ENCODE measurements at regions not wholly inside any gene's neighbourhood (a gene's known extent, or its start where the extent isn't known, plus 50 kb on each side); places are given as distances from the start of the nearest gene placed in this dataset.

DNA sequence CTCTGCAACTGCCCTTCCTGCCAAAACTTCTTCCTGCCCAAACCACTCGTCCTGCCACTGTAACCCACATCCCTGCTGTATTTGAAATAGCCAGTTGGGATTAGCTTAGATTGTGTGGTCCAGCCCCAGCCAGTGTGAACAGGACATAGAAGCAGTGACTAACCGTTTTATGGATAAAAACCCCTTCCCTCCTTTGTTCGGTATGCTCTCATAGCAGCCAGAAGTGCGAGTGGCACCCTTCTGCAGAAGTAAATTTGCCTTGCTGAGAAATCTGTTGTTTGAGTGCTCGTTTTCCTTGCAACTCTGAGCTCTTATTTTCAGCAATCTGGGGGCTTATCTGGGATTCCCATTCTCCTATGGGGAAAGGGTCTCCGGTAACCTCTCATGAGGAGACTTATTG, 470.0 kb downstream of the PRDM9 start:
- TF ChIP-seq, protein P1, sequence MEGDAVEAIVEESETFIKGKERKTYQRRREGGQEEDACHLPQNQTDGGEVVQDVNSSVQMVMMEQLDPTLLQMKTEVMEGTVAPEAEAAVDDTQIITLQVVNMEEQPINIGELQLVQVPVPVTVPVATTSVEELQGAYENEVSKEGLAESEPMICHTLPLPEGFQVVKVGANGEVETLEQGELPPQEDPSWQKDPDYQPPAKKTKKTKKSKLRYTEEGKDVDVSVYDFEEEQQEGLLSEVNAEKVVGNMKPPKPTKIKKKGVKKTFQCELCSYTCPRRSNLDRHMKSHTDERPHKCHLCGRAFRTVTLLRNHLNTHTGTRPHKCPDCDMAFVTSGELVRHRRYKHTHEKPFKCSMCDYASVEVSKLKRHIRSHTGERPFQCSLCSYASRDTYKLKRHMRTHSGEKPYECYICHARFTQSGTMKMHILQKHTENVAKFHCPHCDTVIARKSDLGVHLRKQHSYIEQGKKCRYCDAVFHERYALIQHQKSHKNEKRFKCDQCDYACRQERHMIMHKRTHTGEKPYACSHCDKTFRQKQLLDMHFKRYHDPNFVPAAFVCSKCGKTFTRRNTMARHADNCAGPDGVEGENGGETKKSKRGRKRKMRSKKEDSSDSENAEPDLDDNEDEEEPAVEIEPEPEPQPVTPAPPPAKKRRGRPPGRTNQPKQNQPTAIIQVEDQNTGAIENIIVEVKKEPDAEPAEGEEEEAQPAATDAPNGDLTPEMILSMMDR (IDR thresholded peaks at IDR 0.05 in 2 of 3, conservative IDR thresholded peaks at IDR 0.05 in 1 of 3; ENCODE audit: control insufficient read depth in 2 of 3, extremely low read depth in 1 of 3, insufficient read depth in 1 of 3, low read depth in 3 of 3, low read length in 3 of 3) = no peak
- TF ChIP-seq CREM (IDR thresholded peaks at IDR 0.05; ENCODE audit: low read depth) (no peak), CHD4 (IDR thresholded peaks at IDR 0.05) (no peak), LARP7 (IDR thresholded peaks at IDR 0.05) (no peak), POLR2A (IDR thresholded peaks at IDR 0.05; ENCODE audit: low read depth, low read length) (no peak), ESRRA (IDR thresholded peaks at IDR 0.05; ENCODE audit: low read length) (no peak), POLR2AphosphoS5 (IDR thresholded peaks at IDR 0.05; ENCODE audit: low read length) (no peak), RCOR1 (conservative IDR thresholded peaks at IDR 0.05; ENCODE audit: low read depth, low read length) (no peak), SUPT20H (IDR thresholded peaks at IDR 0.05; ENCODE audit: borderline replicate concordance, control insufficient read depth, low read depth, low read length) (no peak)
- TF ChIP-seq, protein P2, sequence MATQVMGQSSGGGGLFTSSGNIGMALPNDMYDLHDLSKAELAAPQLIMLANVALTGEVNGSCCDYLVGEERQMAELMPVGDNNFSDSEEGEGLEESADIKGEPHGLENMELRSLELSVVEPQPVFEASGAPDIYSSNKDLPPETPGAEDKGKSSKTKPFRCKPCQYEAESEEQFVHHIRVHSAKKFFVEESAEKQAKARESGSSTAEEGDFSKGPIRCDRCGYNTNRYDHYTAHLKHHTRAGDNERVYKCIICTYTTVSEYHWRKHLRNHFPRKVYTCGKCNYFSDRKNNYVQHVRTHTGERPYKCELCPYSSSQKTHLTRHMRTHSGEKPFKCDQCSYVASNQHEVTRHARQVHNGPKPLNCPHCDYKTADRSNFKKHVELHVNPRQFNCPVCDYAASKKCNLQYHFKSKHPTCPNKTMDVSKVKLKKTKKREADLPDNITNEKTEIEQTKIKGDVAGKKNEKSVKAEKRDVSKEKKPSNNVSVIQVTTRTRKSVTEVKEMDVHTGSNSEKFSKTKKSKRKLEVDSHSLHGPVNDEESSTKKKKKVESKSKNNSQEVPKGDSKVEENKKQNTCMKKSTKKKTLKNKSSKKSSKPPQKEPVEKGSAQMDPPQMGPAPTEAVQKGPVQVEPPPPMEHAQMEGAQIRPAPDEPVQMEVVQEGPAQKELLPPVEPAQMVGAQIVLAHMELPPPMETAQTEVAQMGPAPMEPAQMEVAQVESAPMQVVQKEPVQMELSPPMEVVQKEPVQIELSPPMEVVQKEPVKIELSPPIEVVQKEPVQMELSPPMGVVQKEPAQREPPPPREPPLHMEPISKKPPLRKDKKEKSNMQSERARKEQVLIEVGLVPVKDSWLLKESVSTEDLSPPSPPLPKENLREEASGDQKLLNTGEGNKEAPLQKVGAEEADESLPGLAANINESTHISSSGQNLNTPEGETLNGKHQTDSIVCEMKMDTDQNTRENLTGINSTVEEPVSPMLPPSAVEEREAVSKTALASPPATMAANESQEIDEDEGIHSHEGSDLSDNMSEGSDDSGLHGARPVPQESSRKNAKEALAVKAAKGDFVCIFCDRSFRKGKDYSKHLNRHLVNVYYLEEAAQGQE (IDR thresholded peaks at IDR 0.05; ENCODE audit: low read depth, low read length) = no peak
- TF ChIP-seq, protein P3, sequence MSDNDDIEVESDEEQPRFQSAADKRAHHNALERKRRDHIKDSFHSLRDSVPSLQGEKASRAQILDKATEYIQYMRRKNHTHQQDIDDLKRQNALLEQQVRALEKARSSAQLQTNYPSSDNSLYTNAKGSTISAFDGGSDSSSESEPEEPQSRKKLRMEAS (IDR thresholded peaks at IDR 0.05; ENCODE audit: low read depth, low read length) = no peak
- TF ChIP-seq, protein P4, sequence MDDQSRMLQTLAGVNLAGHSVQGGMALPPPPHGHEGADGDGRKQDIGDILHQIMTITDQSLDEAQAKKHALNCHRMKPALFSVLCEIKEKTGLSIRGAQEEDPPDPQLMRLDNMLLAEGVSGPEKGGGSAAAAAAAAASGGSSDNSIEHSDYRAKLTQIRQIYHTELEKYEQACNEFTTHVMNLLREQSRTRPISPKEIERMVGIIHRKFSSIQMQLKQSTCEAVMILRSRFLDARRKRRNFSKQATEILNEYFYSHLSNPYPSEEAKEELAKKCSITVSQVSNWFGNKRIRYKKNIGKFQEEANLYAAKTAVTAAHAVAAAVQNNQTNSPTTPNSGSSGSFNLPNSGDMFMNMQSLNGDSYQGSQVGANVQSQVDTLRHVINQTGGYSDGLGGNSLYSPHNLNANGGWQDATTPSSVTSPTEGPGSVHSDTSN (IDR thresholded peaks at IDR 0.05; ENCODE audit: insufficient replicate concordance, low read depth, low read length) = no peak

Measured in GM12878 (cell line).